Trophoblast cell (in vitro differentiated cells and primary cell): ENCODE measurements at regions not wholly inside any gene's neighbourhood (a gene's known extent, or its start where the extent isn't known, plus 50 kb on each side); places are given as distances from the start of the nearest gene placed in this dataset.

Source experiments
- DNase-seq, 2 donors: peaks; one replicate each; pipeline ENCODE4 v3.0.0-alpha.2; 2016
- H2AFZ ChIP-seq: 2 replicates; pipeline ENCODE4 v1.6.1; 2013; ENCODE audit warnings: low read length, moderate library complexity, mild to moderate bottlenecking; ENCODE audit not compliant: insufficient read depth, poor library complexity
- H2AK5ac ChIP-seq: 2 replicates; pipeline ENCODE4 v1.6.1; 2013; ENCODE audit warnings: mild to moderate bottlenecking, low read length
- H2BK120ac ChIP-seq: 2 replicates; pipeline ENCODE4 v1.6.1; 2013; ENCODE audit warnings: low read length, mild to moderate bottlenecking, moderate library complexity; ENCODE audit not compliant: insufficient read depth, poor library complexity
- H2BK12ac ChIP-seq: 2 replicates; pipeline ENCODE4 v1.6.1; 2013; ENCODE audit warnings: mild to moderate bottlenecking, low read length, moderate library complexity
- H2BK5ac ChIP-seq: 2 replicates; pipeline ENCODE4 v1.6.1; 2013; ENCODE audit warnings: low read length, low read depth, moderate library complexity, mild to moderate bottlenecking; ENCODE audit not compliant: poor library complexity
- H3K14ac ChIP-seq: 2 replicates; pipeline ENCODE4 v1.6.1; 2013; ENCODE audit warnings: mild to moderate bottlenecking, low read length
- H3K18ac ChIP-seq: 2 replicates; pipeline ENCODE4 v1.6.1; 2013; ENCODE audit warnings: mild to moderate bottlenecking, low read length
- H3K23ac ChIP-seq: 2 replicates; pipeline ENCODE4 v1.6.1; 2013; ENCODE audit warnings: low read length
- H3K27ac ChIP-seq: 2 replicates; pipeline ENCODE4 v1.5.1; 2013; ENCODE audit warnings: low read depth, mild to moderate bottlenecking, inconsistent platforms, low read length, moderate library complexity
- H3K27me3 ChIP-seq: 2 replicates; pipeline ENCODE4 v1.6.1; 2013; ENCODE audit warnings: inconsistent platforms, mild to moderate bottlenecking, low read length, moderate library complexity; ENCODE audit not compliant: insufficient read depth
- H3K36me3 ChIP-seq, 2 experiments: 1 replicate in 1 of 2; 2 replicates in 1 of 2; pipeline ENCODE4 v1.6.1; 2013; ENCODE audit warnings: low read length in 2 of 2, mild to moderate bottlenecking in 2 of 2, moderate library complexity in 1 of 2; ENCODE audit not compliant: insufficient read depth in 2 of 2, control insufficient read depth in 1 of 2
- H3K4ac ChIP-seq: 2 replicates; pipeline ENCODE4 v1.6.1; 2013; ENCODE audit warnings: low read depth, mild to moderate bottlenecking, low read length, moderate library complexity
- H3K4me1 ChIP-seq, 2 experiments: 1 replicate in 1 of 2; 2 replicates in 1 of 2; pipeline ENCODE4 v1.6.1; 2013; ENCODE audit warnings: low read length in 2 of 2, mild to moderate bottlenecking in 2 of 2, moderate library complexity in 1 of 2; ENCODE audit not compliant: insufficient read depth in 2 of 2, control insufficient read depth in 1 of 2
- H3K4me2 ChIP-seq: 2 replicates; pipeline ENCODE4 v1.6.1; 2013; ENCODE audit warnings: inconsistent platforms, mild to moderate bottlenecking, low read length, moderate library complexity
- H3K4me3 ChIP-seq: 2 replicates; pipeline ENCODE4 v1.5.1; 2013; ENCODE audit warnings: mild to moderate bottlenecking, low read depth, low read length, inconsistent platforms
- H3K79me1 ChIP-seq: one replicate; pipeline ENCODE4 v1.6.1; 2013; ENCODE audit warnings: low read length
- H3K79me2 ChIP-seq: 2 replicates; pipeline ENCODE4 v1.6.1; 2013; ENCODE audit warnings: low read length, mild to moderate bottlenecking; ENCODE audit not compliant: control insufficient read depth, insufficient read depth, poor library complexity
- H3K9ac ChIP-seq: 2 replicates; pipeline ENCODE4 v1.6.1; 2013; ENCODE audit warnings: mild to moderate bottlenecking, low read length
- H3K9me3 ChIP-seq: 2 replicates; pipeline ENCODE4 v1.6.1; 2013; ENCODE audit warnings: low read depth, mild to moderate bottlenecking, control low read depth, inconsistent platforms, low read length; ENCODE audit not compliant: insufficient read depth
- H4K12ac ChIP-seq: 2 replicates; pipeline ENCODE4 v1.6.1; 2013; ENCODE audit warnings: low read depth, mild to moderate bottlenecking, low read length, moderate library complexity
- H4K8ac ChIP-seq: 2 replicates; pipeline ENCODE4 v1.6.1; 2013; ENCODE audit warnings: low read depth, mild to moderate bottlenecking, low read length, moderate library complexity
- H4K91ac ChIP-seq: one replicate; pipeline ENCODE4 v1.6.1; 2013; ENCODE audit warnings: low read depth, mild to moderate bottlenecking, low read length, moderate library complexity
- WGBS: extraction: QIAGEN DNeasy Blood & Tissue Kit; methylation state at CpG from one replicate; pipeline ENCODE4 v1.1.7; 2013; ENCODE audit warnings: missing lambda C conversion rate; ENCODE audit not compliant: insufficient read length, insufficient coverage; ENCODE audit errors: extremely low coverage; 5-methylcytosine and 5-hydroxymethylcytosine counted together

DNA sequence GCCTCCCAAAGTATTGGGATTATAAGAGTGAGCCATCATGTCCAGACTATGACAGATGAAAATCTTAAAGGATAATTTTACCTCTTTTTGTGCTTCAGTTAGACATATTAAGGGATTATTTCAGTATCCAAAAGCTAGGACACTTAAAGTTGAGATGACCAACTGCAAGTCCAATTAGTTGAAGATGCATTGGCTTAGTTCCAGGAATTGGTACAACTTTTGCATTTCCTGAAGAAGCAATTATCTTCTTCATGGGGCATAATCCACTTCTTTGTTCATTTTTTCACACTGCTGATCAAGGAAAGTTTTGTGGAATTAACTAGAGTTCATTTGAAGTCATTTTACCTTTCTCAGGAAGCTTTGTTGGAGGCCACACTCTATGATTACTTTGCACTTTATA is 72.0 kb upstream of the HECW1 start:
- H2BK12ac ChIP-seq, result no peak overlapping the region
- H3K27ac ChIP-seq, result no peak overlapping the region
- H2BK5ac ChIP-seq, result no peak overlapping the region
- no peak for DNase-seq
- no peak overlapping the region for H3K4me3 ChIP-seq
- no peak overlapping the region for H3K9ac ChIP-seq
- H3K4ac ChIP-seq, result no peak overlapping the region
- no peaks in the 10 kb centered on the region for H3K79me1 ChIP-seq
- H2AK5ac ChIP-seq, result no peak overlapping the region
- no peak overlapping the region for H2BK120ac ChIP-seq
- H3K4me1 ChIP-seq, result no peaks in the 10 kb centered on the region
- no peak overlapping the region for H2AFZ ChIP-seq
- H4K91ac ChIP-seq, result no peak overlapping the region
- no peak overlapping the region for H4K8ac ChIP-seq
- no peak overlapping the region for H3K14ac ChIP-seq
- no peaks in the 10 kb centered on the region for H3K9me3 ChIP-seq
- H3K27me3 ChIP-seq, result no peaks in the 10 kb centered on the region
- H4K12ac ChIP-seq, result no peak overlapping the region
- H3K36me3 ChIP-seq, result no peaks in the 10 kb centered on the region
- H3K18ac ChIP-seq, result no peak overlapping the region
- no peaks in the 10 kb centered on the region for H3K79me2 ChIP-seq
- H3K4me2 ChIP-seq, result no peak overlapping the region
- no peak overlapping the region for H3K23ac ChIP-seq

GRCh38 chr7:43041105-43041504 is 71.3 kb upstream of the HECW1 start:
- Histone ChIP-seq H3K27ac (no peak overlapping the region), H3K18ac (no peak overlapping the region), H3K23ac (no peak overlapping the region), H3K79me1 (no peaks in the 10 kb centered on the region), H2BK12ac (no peak overlapping the region), H3K27me3 (no peaks in the 10 kb centered on the region), H3K4me1 (no peaks in the 10 kb centered on the region), H3K9ac (no peak overlapping the region), H3K4me2 (no peak overlapping the region), H2AFZ (no peak overlapping the region), H2BK5ac (no peak overlapping the region), H3K14ac (no peak overlapping the region), H3K36me3 (no peaks in the 10 kb centered on the region), H2AK5ac (no peak overlapping the region), H4K8ac (no peak overlapping the region), H3K9me3 (no peaks in the 10 kb centered on the region), H3K4ac (no peak overlapping the region), H4K91ac (no peak overlapping the region), H4K12ac (no peak overlapping the region), H3K79me2 (no peaks in the 10 kb centered on the region), H2BK120ac (no peak overlapping the region), H3K4me3 (no peak overlapping the region)
- no peak for DNase-seq
- no CpG with 5 or more reads among the region's 2 CpGs for WGBS

GRCh38 chr7:43041724-43042123 is 70.7 kb upstream of the HECW1 start:
- Histone ChIP-seq H4K12ac (no peak overlapping the region), H3K27ac (no peak overlapping the region), H3K4me1 (no peaks in the 10 kb centered on the region), H3K9ac (no peak overlapping the region), H2BK12ac (no peak overlapping the region), H3K9me3 (peaks cover 3% of the 10 kb centered on the region), H3K79me2 (no peaks in the 10 kb centered on the region), H3K79me1 (no peaks in the 10 kb centered on the region), H4K91ac (no peak overlapping the region), H3K4me3 (no peak overlapping the region), H3K4me2 (no peak overlapping the region), H2BK120ac (no peak overlapping the region), H4K8ac (no peak overlapping the region), H3K4ac (no peak overlapping the region), H3K36me3 (no peaks in the 10 kb centered on the region), H3K14ac (no peak overlapping the region), H2AFZ (no peak overlapping the region), H2AK5ac (no peak overlapping the region), H3K23ac (no peak overlapping the region), H3K18ac (no peak overlapping the region), H3K27me3 (no peaks in the 10 kb centered on the region), H2BK5ac (no peak overlapping the region)
- no peak for DNase-seq

DNA sequence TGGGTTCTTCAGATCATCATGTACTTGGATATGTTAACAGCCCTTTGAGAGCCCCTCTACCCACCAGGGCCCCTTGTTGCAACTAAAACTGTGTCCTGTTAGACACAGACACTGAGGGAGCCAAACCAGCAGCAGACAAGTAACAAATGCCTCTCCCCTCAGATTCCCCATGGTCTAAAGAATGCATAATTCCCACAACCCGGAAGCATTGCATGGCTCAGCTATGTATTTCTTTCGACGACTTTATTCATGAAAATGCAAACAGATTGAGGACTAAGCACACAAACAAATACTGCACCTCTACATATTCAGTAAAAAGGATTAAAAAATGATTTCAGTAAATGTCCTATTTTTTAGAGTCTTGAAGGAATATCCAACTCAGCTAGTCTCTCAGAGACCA is 70.1 kb upstream of the HECW1 start:
- DNase-seq, result no peak
- no peak overlapping the region for H4K91ac ChIP-seq
- no peak overlapping the region for H2BK5ac ChIP-seq
- no peaks in the 10 kb centered on the region for H3K4me1 ChIP-seq
- H2BK12ac ChIP-seq, result no peak overlapping the region
- H3K4ac ChIP-seq, result no peak overlapping the region
- no peaks in the 10 kb centered on the region for H3K79me2 ChIP-seq
- no peak overlapping the region for H3K9ac ChIP-seq
- H3K9me3 ChIP-seq, result peaks cover 3% of the 10 kb centered on the region
- no peaks in the 10 kb centered on the region for H3K36me3 ChIP-seq
- no peak overlapping the region for H3K4me3 ChIP-seq
- H2AK5ac ChIP-seq, result no peak overlapping the region
- no peak overlapping the region for H3K14ac ChIP-seq
- H2AFZ ChIP-seq, result no peak overlapping the region
- no peak overlapping the region for H3K18ac ChIP-seq
- H3K27me3 ChIP-seq, result no peaks in the 10 kb centered on the region
- H4K8ac ChIP-seq, result no peak overlapping the region
- no peak overlapping the region for H3K4me2 ChIP-seq
- H4K12ac ChIP-seq, result no peak overlapping the region
- WGBS, result no CpG with 5 or more reads among the region's 3 CpGs
- H3K23ac ChIP-seq, result no peak overlapping the region
- H2BK120ac ChIP-seq, result no peak overlapping the region
- no peak overlapping the region for H3K27ac ChIP-seq
- H3K79me1 ChIP-seq, result no peaks in the 10 kb centered on the region

DNA sequence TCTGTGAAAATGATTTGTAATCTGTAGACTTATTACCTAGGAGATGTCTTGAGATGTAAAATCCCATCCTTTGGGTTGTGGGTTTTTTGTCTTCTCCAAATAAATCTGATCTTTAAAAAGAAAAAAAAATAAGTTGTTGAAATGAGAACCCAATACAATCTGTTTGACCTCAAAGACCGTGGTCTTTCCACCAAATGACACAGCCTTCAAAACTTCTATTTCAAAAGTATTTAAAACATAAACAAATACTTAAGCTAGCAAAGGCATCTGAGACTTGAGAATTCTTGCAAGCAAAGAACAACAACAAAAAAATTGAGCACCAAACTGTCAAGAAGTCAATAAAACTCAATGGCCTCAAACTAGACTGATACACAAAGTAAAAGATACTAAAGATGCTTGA is 67.9 kb upstream of the HECW1 start:
- no peak overlapping the region for H2BK12ac ChIP-seq
- H3K27ac ChIP-seq, result no peak overlapping the region
- H3K4me2 ChIP-seq, result no peak overlapping the region
- H3K27me3 ChIP-seq, result no peaks in the 10 kb centered on the region
- no peaks in the 10 kb centered on the region for H3K36me3 ChIP-seq
- H3K23ac ChIP-seq, result no peak overlapping the region
- peaks cover 3% of the 10 kb centered on the region for H3K9me3 ChIP-seq
- H2AK5ac ChIP-seq, result no peak overlapping the region
- no peak overlapping the region for H4K8ac ChIP-seq
- no peaks in the 10 kb centered on the region for H3K79me1 ChIP-seq
- H2AFZ ChIP-seq, result no peak overlapping the region
- H3K14ac ChIP-seq, result no peak overlapping the region
- H3K4ac ChIP-seq, result no peak overlapping the region
- DNase-seq, result no peak
- no peak overlapping the region for H3K9ac ChIP-seq
- no peaks in the 10 kb centered on the region for H3K4me1 ChIP-seq
- H3K4me3 ChIP-seq, result no peak overlapping the region
- WGBS, result no CpG with 5 or more reads among the region's 1 CpG
- H3K18ac ChIP-seq, result no peak overlapping the region
- no peaks in the 10 kb centered on the region for H3K79me2 ChIP-seq
- no peak overlapping the region for H4K12ac ChIP-seq
- H2BK5ac ChIP-seq, result no peak overlapping the region
- no peak overlapping the region for H2BK120ac ChIP-seq
- no peak overlapping the region for H4K91ac ChIP-seq
